ENCODE measurements at regions not wholly inside any gene's neighbourhood (a gene's known extent, or its start where the extent isn't known, plus 50 kb on each side); places are given as distances from the start of the nearest gene placed in this dataset.
"Not testable (repeated sequence)": the region's sequence is repeated elsewhere in the genome, so short reads cannot be mapped to it uniquely, and the experiment has no call there.

DNA sequence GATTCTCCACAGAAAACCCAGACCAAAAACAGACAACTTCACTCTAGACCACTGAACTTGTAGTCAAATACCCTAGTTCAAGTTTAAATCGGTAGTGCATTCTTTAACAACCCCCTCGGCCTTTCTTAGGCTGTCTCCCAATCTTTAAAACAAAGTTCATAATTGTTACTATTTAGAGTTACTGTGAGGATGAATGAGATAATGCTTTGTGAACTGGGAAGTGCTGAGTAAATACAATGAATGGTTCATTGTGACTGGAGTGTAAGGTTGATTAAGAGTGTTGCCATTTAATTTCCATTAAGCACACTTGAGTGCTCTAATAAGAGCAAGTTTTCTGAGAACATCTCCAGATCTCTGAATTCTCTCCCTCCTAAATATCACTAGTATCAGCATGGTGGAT lies 228.8 kb upstream of the PIK3R1 start:
- Mint-ChIP-seq H3K4me3 (no peak overlapping the region), H3K27ac (no peak overlapping the region), H3K9me3 (no peaks in the 10 kb centered on the region), H3K27me3 (ENCODE audit: low read depth) (no peaks in the 10 kb centered on the region), H3K36me3 (ENCODE audit: low read depth) (no peaks in the 10 kb centered on the region), H3K4me1 (ENCODE audit: low read depth) (no peaks in the 10 kb centered on the region)
- DNase-seq (ENCODE audit: low spot score) = no peak

DNA sequence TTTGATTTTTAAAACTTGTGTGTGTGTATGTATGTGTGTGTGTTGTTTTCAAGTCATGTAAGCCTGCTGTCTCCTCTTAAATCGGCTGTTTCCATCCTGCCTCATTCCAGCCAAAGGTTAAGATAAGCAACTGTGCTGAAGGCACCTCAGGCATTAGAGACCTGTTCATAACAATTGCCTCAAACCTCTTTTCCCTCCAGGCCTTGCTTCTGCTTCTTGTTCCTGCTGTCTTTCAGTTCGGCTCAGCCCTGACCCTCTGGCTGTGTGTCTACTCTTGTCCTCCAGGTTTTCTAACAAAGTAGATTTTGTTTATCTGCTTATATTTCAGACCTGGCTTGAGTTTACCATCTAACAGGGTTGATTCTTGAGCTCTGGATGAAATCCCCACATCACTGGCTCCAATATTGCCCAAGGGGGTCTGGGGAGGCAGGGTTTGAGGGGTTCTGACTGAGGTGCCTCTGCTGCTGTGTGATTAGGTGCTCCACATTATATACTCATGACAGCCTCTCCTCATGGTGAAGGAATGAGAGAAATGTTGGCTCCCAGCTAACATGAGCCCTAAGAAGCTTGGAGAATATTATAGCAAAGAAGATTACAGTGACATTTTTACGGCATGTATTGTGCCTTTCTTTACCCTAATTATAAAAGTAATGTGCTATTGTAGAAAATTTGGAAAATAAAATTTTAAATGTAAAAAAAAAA lies 229.7 kb upstream of the PIK3R1 start:
- DNase-seq (ENCODE audit: low spot score) = no peak
- Mint-ChIP-seq H3K36me3 (ENCODE audit: low read depth) (no peaks in the 10 kb centered on the region), H3K4me1 (ENCODE audit: low read depth) (no peaks in the 10 kb centered on the region), H3K9me3 (no peaks in the 10 kb centered on the region), H3K4me3 (no peak overlapping the region), H3K27me3 (ENCODE audit: low read depth) (no peaks in the 10 kb centered on the region), H3K27ac (no peak overlapping the region)

DNA sequence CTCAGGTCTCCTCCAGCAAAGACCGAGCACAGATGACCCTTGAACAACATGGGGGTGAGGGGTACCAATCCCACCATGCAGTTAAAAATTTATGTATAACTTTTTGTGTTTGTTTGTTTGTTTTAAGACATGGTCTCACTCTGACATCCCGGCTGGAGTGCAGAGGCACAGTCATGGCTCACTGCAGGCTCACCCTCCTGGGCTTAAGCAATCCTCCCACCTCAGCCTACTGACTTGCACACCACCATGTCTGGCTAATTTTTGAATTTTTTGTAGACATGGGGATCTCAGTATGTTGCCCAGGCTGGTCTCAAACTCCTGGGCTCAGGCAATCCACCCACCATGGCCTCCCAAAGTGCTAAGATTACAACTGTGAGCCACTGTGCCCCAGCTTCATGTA lies 231.0 kb upstream of the PIK3R1 start:
- DNase-seq (ENCODE audit: low spot score) = no peak
- Mint-ChIP-seq H3K4me1 (ENCODE audit: low read depth) (no peaks in the 10 kb centered on the region), H3K36me3 (ENCODE audit: low read depth) (no peaks in the 10 kb centered on the region), H3K4me3 (no peak overlapping the region), H3K9me3 (no peaks in the 10 kb centered on the region), H3K27ac (no peak overlapping the region), H3K27me3 (ENCODE audit: low read depth) (no peaks in the 10 kb centered on the region)

DNA sequence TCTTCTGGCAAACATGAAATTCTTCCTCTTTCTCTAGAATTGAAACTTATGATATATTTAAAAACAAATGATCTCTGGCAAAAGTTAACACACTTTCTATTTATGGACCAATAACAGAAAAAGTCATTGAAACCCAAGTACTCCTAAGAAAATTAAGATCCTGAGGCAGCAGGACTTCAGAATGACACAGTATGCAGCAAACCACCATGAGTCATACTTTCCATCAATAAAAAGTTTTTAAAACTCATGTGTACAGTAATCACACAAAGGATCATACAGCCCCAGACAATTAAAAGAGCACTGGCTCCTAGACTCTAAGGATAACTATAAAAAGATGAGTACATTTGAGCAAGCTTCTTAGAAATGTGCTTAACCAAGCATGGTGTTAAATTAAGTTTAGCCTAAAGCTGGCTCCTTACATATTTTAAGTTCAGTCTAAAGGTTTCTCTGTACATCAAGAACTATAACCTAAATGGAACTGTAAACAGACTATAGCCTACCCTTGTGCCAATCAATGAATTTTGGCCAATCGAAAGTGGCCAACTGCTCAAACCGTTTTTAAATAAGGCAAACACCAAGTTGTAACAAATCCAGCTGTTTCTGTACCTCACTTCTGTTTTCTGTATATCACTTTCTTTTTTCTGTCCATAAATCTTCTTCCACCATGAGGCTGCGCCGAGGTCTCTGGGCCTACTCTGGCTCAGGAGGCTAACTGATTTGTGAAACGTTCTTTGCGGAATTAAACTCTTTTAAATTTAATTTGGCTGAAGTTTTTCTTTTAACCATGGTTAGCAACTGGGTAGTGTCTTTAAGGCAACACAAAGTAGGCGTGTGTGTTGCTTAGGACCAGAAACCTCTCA lies 232.1 kb upstream of the PIK3R1 start:
- no peaks in the 10 kb centered on the region for H3K4me1 Mint-ChIP-seq (ENCODE audit: low read depth)
- no peaks in the 10 kb centered on the region for H3K9me3 Mint-ChIP-seq
- H3K27ac Mint-ChIP-seq = no peak overlapping the region
- H3K27me3 Mint-ChIP-seq (ENCODE audit: low read depth) = no peaks in the 10 kb centered on the region
- H3K4me3 Mint-ChIP-seq = no peak overlapping the region
- DNase-seq (ENCODE audit: low spot score) = no peak
- no peaks in the 10 kb centered on the region for H3K36me3 Mint-ChIP-seq (ENCODE audit: low read depth)

DNA sequence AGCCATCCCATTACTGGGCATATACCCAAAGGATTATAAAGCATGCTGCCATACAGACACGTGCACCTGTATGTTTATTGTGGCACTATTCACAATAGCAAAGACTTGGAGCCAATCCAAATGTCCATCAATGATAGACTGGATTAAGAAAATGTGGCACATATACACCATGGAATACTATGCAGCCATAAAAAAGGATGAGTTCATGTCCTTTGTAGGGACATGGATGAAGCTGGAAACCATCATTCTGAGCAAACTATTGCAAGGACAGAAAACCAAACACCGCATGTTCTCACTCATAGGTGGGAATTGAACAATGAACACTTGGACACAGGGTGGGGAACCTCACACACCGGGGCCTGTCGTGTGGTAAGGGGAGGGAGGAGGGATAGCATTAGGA lies 233.4 kb upstream of the PIK3R1 start:
- not testable (repeated sequence) for H3K36me3 Mint-ChIP-seq (ENCODE audit: low read depth); DNase-seq (ENCODE audit: low spot score); H3K4me1 Mint-ChIP-seq (ENCODE audit: low read depth); H3K27ac Mint-ChIP-seq; H3K9me3 Mint-ChIP-seq; H3K27me3 Mint-ChIP-seq (ENCODE audit: low read depth); H3K4me3 Mint-ChIP-seq

DNA sequence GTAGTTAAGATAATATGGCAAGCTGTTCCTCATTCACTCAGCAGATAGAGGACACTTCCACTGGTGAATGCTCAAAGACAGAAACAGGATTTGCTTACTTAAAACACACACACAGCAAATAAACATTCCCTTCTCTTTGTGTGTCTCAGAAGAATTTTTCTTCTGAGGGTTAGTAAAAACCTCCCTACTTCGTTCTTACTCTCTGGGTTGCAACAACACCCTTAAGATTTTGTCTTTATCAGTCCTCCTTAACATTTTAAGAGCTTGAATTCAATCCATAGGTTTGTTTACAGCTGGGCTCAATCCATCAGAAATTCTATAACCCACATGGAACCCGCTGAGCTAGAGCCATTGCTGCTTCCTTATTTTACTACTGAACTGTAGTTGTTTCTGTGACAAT lies 237.4 kb upstream of the PIK3R1 start:
- Mint-ChIP-seq H3K27ac (no peak overlapping the region), H3K4me1 (ENCODE audit: low read depth) (no peaks in the 10 kb centered on the region), H3K4me3 (no peak overlapping the region), H3K36me3 (ENCODE audit: low read depth) (no peaks in the 10 kb centered on the region), H3K9me3 (no peaks in the 10 kb centered on the region), H3K27me3 (ENCODE audit: low read depth) (no peaks in the 10 kb centered on the region)
- no peak for DNase-seq (ENCODE audit: low spot score)

DNA sequence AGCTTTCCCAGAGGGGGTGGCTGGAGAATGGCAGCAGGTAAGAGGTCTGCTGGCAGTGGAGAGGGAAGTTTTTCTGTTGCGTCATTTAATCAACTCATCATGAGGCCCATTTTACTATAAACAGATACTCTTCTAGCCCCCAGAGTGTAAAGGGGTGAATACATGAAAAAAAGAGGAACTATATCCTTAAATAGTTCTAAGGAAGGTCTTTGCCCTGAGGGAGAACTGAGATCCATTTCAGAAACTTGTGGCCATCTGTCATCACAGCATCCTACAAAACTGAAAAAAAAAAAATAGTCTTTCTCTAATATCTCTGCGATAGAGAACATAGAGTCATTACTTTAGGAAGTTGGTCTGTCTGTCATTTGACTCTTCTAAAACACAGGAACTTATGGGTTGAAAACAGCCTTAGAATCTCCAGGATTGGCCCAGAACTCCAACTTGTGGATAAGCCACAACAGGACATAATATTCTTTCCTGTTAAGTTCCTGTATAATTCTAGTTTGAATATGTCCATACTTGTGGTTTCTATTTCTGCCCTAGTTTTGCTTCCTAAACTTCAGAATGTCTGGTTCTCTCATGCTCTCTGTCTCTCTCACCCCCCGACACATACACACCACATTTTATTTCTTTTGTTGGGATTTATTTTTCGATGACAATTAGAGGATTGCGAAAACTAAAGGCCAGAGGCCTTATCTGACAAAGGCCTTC lies 238.5 kb upstream of the PIK3R1 start:
- H3K4me3 Mint-ChIP-seq = no peak overlapping the region
- no peaks in the 10 kb centered on the region for H3K36me3 Mint-ChIP-seq (ENCODE audit: low read depth)
- no peaks in the 10 kb centered on the region for H3K4me1 Mint-ChIP-seq (ENCODE audit: low read depth)

DNA sequence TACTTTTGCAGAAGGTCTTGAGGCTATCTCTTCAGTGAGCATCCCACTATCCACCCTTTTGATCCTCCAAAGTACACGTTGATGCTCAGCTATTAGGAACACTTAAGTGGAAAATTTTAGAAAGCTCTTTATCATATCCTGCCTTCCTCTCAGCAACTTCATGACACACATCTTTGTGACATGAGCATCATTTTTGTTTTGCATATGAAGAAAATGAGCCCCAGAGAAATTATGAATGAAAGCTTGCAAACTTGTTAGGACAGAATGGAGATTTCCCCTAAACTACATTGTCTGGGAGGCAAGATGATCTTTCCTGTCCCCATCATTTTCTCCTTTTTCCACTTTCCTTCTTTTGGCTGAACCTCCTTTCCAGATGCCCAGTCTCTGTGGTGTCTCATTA lies 239.4 kb upstream of the PIK3R1 start:
- DNase-seq (ENCODE audit: low spot score) = no peak
- Mint-ChIP-seq H3K4me3 (no peak overlapping the region), H3K27me3 (ENCODE audit: low read depth) (no peaks in the 10 kb centered on the region), H3K4me1 (ENCODE audit: low read depth) (no peaks in the 10 kb centered on the region), H3K27ac (no peak overlapping the region), H3K9me3 (no peaks in the 10 kb centered on the region), H3K36me3 (ENCODE audit: low read depth) (no peaks in the 10 kb centered on the region)

More for the DNA sequence above, 238.5 kb upstream of the PIK3R1 start:
- H3K27ac Mint-ChIP-seq = no peak overlapping the region
- H3K9me3 Mint-ChIP-seq = no peaks in the 10 kb centered on the region
- no peaks in the 10 kb centered on the region for H3K27me3 Mint-ChIP-seq (ENCODE audit: low read depth)
- DNase-seq (ENCODE audit: low spot score) = no peak

DNA sequence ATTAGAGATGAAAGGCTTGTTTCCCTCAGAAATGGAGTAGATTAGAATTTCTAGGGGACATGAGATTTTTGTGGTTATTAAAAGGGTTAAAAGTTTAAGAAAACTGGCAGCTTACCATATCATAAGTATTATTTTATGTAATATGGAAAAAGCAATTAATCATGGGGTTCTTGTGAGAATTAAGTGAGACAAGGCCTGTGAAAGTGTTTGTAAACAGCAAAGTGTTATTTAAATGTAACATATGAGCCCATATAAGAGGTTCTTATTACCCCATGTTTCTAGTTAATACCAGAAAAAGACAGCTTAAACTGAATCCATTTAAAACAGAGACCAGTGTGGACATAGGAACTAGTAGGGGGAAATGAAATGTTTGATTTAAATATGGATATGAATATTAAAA lies 241.1 kb upstream of the PIK3R1 start:
- no peak overlapping the region for H3K4me3 Mint-ChIP-seq
- no peak for DNase-seq (ENCODE audit: low spot score)
- no peak overlapping the region for H3K27ac Mint-ChIP-seq
- no peaks in the 10 kb centered on the region for H3K27me3 Mint-ChIP-seq (ENCODE audit: low read depth)
- H3K9me3 Mint-ChIP-seq = no peaks in the 10 kb centered on the region
- no peaks in the 10 kb centered on the region for H3K36me3 Mint-ChIP-seq (ENCODE audit: low read depth)
- no peaks in the 10 kb centered on the region for H3K4me1 Mint-ChIP-seq (ENCODE audit: low read depth)

DNA sequence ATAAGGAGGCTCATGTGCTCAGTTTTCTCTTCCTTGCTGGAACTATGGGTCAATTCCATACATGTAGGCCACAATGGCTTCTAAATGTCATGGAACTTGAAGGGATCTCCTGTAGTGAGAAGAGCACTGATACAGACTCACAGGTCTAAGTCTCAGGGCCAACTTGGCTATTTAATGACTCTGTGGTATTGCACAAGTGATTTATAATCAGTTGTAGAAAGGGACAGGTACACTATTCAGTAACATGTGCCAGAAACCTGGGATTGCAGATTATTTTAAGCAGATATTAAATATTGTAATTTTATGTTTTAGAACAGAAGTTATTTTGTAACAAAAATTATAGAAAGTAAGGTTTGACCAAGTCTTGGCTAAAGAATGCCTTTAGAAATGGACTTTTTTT lies 241.5 kb upstream of the PIK3R1 start:
- Mint-ChIP-seq H3K27me3 (ENCODE audit: low read depth) (no peaks in the 10 kb centered on the region), H3K27ac (no peak overlapping the region), H3K4me3 (no peak overlapping the region), H3K9me3 (no peaks in the 10 kb centered on the region), H3K4me1 (ENCODE audit: low read depth) (no peaks in the 10 kb centered on the region), H3K36me3 (ENCODE audit: low read depth) (no peaks in the 10 kb centered on the region)
- no peak for DNase-seq (ENCODE audit: low spot score)

DNA sequence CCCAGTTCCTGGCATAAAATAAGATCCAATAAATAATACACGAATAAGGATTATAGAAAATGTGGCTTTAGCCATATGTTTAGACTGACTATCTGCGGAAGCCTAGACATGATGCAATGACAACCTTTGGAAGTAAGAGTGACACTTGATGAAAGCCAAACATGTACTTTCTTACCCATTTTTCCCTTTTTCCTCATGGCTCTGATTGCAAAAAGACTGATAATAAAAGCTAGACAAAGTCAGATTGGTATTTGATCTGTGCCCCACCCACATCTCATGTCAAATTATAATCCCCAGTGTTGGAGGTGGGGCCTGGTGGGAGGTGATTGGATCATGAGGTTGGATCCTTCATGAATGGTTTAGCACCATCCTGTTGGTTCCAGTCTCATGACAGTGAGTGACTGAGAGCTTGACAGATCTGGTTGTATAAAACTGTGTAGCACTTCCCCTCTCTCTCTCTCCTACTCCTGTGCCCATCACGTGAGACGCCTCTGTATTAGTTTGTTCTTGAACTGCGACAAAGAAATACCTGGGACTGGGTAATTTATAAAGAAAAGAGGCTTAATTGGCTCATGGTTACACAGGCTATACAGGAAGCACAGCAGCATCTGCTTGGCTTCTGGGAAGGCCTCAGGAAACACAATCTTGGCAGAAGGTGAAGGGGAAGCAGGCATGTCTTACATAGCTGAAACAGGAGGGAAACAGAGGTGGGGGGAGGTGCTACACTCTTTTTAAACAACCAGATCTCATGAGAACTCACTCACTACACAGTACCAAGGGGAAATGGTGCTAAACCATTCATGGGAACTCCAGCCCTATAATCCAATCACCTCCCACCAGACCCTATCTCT lies 243.4 kb upstream of the PIK3R1 start:
- H3K36me3 Mint-ChIP-seq (ENCODE audit: low read depth) = no peaks in the 10 kb centered on the region
- H3K27ac Mint-ChIP-seq = no peak overlapping the region
- H3K27me3 Mint-ChIP-seq (ENCODE audit: low read depth) = no peaks in the 10 kb centered on the region
- H3K9me3 Mint-ChIP-seq = no peaks in the 10 kb centered on the region
- H3K4me1 Mint-ChIP-seq (ENCODE audit: low read depth) = no peaks in the 10 kb centered on the region
- H3K4me3 Mint-ChIP-seq = no peak overlapping the region
- no peak for DNase-seq (ENCODE audit: low spot score)

DNA sequence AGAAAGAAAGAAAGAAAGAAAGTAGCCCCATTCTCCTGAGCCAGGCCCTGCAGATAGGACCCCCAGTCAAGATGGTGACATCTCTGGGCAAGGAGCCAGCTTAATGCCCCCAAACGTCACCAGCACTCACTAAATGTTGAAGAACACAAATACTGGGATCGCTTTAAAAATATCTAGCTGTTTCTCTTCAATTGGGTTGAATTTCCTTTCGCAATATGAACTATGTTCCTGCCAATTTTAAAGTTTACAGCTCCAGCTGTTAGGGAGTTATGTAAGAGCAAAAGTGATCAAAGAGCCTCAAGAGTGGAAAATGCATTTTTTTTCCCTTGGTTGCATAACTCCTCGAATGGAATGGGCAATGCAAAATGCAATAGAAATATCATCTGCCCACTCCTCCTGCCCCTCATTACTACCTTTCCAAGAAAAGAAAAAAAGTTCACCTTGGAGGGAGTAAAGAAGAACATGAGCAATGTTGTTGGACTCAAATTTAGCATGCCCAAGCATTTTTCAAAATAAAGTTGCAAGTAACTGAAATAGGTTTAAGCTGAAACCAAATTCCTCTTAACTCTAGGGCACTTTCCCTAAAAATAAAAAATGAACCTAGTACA lies 244.2 kb upstream of the PIK3R1 start:
- no peaks in the 10 kb centered on the region for H3K9me3 Mint-ChIP-seq
- no peaks in the 10 kb centered on the region for H3K36me3 Mint-ChIP-seq (ENCODE audit: low read depth)

DNA sequence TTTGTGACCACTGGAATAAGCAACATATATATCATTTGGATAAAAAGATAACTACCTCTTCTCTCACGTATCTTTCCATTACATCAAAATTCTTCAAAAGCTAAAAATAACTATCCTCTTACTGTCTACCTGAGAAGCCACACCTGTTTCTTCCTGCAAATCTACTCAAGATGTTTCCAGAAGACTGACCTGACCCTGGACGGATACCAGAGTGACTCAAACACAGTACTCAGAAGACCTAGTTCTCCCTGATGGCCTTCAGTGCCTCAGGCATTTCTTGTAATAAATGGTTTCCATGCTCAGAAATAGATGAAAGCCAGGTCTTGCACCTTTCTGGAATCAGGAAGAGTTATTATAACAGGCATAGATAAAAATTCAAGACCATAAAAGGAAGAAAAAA lies 245.9 kb upstream of the PIK3R1 start:
- no peak for DNase-seq (ENCODE audit: low spot score)
- H3K4me1 Mint-ChIP-seq (ENCODE audit: low read depth) = no peaks in the 10 kb centered on the region
- H3K4me3 Mint-ChIP-seq = no peak overlapping the region
- no peaks in the 10 kb centered on the region for H3K9me3 Mint-ChIP-seq
- H3K27ac Mint-ChIP-seq = no peak overlapping the region
- H3K36me3 Mint-ChIP-seq (ENCODE audit: low read depth) = no peaks in the 10 kb centered on the region
- peaks cover 2% of the 10 kb centered on the region for H3K27me3 Mint-ChIP-seq (ENCODE audit: low read depth)

More for the DNA sequence above, 244.2 kb upstream of the PIK3R1 start:
- no peak for DNase-seq (ENCODE audit: low spot score)
- no peaks in the 10 kb centered on the region for H3K27me3 Mint-ChIP-seq (ENCODE audit: low read depth)
- H3K27ac Mint-ChIP-seq = no peak overlapping the region
- no peak overlapping the region for H3K4me3 Mint-ChIP-seq
- H3K4me1 Mint-ChIP-seq (ENCODE audit: low read depth) = no peaks in the 10 kb centered on the region

Data from T-helper 2 cell treated with Interferon-gamma antibody and Interleukin-4, amounts not matched to agents 5 μg/mL and 100 μg/mL, for 36 hours (primary cell).